BJ (cell line): ENCODE measurements at regions not wholly inside any gene's neighbourhood (a gene's known extent, or its start where the extent isn't known, plus 50 kb on each side); places are given as distances from the start of the nearest gene placed in this dataset.
A peak's percentile ranks its signal among the peaks of the same experiment; 100 is the strongest.

Source experiments
- CTCF ChIA-PET: fragments of 350-600 bp; formaldehyde crosslinking; extraction: SDS; loops from one replicate; lab custom pipeline; 2021; ENCODE audit warnings: antibody characterized with exemption, inconsistent platforms; lab: Yijun Ruan, JAX
- POLR2A ChIA-PET: fragments of 300-600 bp; sonication (Branson Sonifier 250); formaldehyde crosslinking; extraction: SDS; loops from one replicate; lab custom pipeline; 2021; ENCODE audit warnings: antibody characterized with exemption; lab: Charles Lee
- DNase-seq: peaks from one replicate; pipeline ENCODE4 v3.0.0-alpha.2; 2011; ENCODE audit warnings: low read depth
- H3K27me3 ChIP-seq: 2 replicates; pipeline ENCODE4 v1.6.0; 2011; ENCODE audit warnings: low read length; ENCODE audit not compliant: control insufficient read depth, insufficient read depth
- H3K36me3 ChIP-seq: 2 replicates; pipeline ENCODE4 v1.5.1; 2011; ENCODE audit warnings: low read length; ENCODE audit not compliant: control insufficient read depth, insufficient read depth
- H3K4me3 ChIP-seq: 2 replicates; pipeline ENCODE4 v1.5.1; 2011; ENCODE audit warnings: low read depth, mild to moderate bottlenecking, control low read depth, low read length
- CTCF ChIP-seq: IDR thresholded peaks from 2 replicates; pipeline ENCODE4 v1.5.1; 2011; ENCODE audit warnings: low read depth, mild to moderate bottlenecking, control low read depth, inconsistent platforms, low read length, moderate library complexity; ENCODE audit not compliant: insufficient read depth

DNA sequence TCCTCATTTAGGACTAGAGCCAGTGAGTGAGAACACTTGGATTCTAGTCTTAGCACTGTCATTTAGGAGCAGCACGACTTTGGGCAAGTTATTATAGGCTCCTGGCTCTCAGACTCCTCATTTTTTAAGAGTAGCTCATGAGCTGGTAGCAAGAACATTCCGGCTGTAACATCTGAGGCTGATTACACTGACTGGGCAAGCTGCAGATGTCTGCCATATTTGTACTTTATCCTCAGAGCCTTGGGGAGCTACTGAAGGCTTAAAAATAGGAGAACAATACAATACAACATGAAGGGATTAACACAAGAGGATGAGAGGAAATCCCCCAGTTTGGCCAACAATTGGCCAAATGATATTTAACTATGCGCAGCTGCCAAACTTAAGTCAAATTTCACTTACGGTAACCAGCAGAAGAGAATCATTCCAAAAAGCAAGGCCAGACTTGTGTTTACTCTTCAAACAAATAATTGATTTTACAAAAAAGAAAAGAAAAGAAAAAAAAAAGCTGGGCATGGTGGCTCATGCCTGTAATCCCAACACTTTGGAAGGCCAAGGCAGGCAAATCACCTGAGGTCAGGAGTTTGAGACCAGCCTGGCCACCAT lies 113.1 kb upstream of the ARHGAP42 start:
- H3K36me3 ChIP-seq, result no peaks in the 10 kb centered on the region
- DNase-seq, result no peak
- ChIA-PET CTCF (no interaction called here), POLR2A (interaction anchor here (0.8 kb wide), 1 partner anchor 328 kb away, joined by 4 read pairs; no protein-coding TSS in a partner anchor)
- no peak overlapping the region for H3K4me3 ChIP-seq
- TF ChIP-seq CTCF, result no peak
- no peaks in the 10 kb centered on the region for H3K27me3 ChIP-seq

DNA sequence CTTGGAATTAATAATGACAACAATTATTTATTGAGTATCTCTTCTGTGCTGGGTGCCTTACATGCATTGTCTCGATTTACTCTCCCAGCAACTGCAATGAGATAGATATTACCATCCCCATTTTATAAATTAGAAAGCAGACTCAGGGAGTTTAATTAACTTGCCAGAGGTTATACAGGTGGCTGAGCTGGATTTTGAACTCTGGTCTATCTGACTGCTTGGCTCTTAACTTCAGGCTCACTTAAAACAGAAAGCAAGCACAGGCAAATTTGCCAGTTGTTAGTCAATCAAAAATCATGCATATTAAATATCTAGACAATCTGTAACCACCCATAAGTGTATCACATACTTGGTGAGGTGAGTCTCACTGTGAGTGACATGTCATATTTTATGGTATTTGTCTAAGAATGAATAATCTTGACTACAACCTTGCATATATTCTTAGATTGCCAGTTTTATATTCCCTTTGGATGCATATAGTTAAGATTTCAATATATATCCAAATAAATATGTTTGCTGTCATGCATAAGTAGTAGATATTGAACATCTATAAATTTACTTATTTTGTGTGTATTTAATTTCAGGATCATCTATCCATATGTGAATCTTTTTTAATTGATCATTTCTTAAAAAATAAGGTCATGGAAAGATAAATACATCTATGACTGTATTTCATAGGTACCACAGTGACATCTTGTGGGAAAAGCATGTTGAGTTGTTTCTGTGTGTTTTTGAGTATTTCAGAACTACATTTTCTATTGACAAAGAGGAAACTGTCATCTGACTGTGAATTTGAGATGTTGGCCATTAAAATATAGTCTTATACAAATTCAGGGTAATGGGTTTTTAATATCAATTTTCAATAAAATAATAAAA lies 112.0 kb upstream of the ARHGAP42 start:
- TF ChIP-seq CTCF, result peak; percentile 27; the same call in 1 of the 2 replicates
- Histone ChIP-seq H3K36me3 (no peaks in the 10 kb centered on the region), H3K4me3 (no peak overlapping the region), H3K27me3 (no peaks in the 10 kb centered on the region)
- DNase-seq, result no peak
- ChIA-PET CTCF (no interaction called here), POLR2A (no interaction called here)

- Histone ChIP-seq H3K4me3 (no peak overlapping the region), H3K36me3 (no peaks in the 10 kb centered on the region), H3K27me3 (no peaks in the 10 kb centered on the region)
- no peak for DNase-seq
- ChIA-PET POLR2A (no interaction called here), CTCF (interaction anchor here (0.7 to 2.8 kb wide), 15 partner anchors 8 to 814 kb away, joined by 3 to 17 read pairs (median 4); no protein-coding TSS in a partner anchor)
- TF ChIP-seq CTCF, result peak; percentile 80
Observed at GRCh38 chr11:100575860-100576717, 111.0 kb upstream of the ARHGAP42 start.

- TF ChIP-seq CTCF, result no peak
- no peak overlapping the region for H3K4me3 ChIP-seq
- no peak for DNase-seq
- POLR2A ChIA-PET, result no interaction called here
- CTCF ChIA-PET, result interaction anchor here (0.7 to 2.8 kb wide), 17 partner anchors 9 to 813 kb away, joined by 3 to 17 read pairs (median 4); no protein-coding TSS in a partner anchor
- peaks cover 1% of the 10 kb centered on the region; the same call in 1 of the 2 replicates for H3K27me3 ChIP-seq
- no peaks in the 10 kb centered on the region for H3K36me3 ChIP-seq
Observed at GRCh38 chr11:100576718-100577021, 110.4 kb upstream of the ARHGAP42 start.
